ENCODE measurements at regions not wholly inside any gene's neighbourhood (a gene's known extent, or its start where the extent isn't known, plus 50 kb on each side); places are given as distances from the start of the nearest gene placed in this dataset.

- Histone ChIP-seq H3K36me3 (ENCODE audit: control insufficient read depth in 4 of 4, insufficient read depth in 3 of 4, low read depth in 1 of 4, low read length in 3 of 4) (no peaks in the 10 kb centered on the region), H3K9ac (ENCODE audit: low read depth in 1 of 2, low read length in 2 of 2) (no peak overlapping the region), H3K4me3 (ENCODE audit: low read depth in 1 of 3, low read length in 3 of 3) (no peak overlapping the region), H3K27me3 (ENCODE audit: control insufficient read depth in 4 of 4, insufficient read depth in 4 of 4, low read length in 3 of 4) (no peaks in the 10 kb centered on the region), H3K27ac (ENCODE audit: low read depth in 1 of 2, low read length in 2 of 2) (no peak overlapping the region), H3K4me1 (ENCODE audit: control insufficient read depth in 4 of 4, insufficient read depth in 4 of 4, low read length in 3 of 4) (no peaks in the 10 kb centered on the region), H3K9me3 (ENCODE audit: control insufficient read depth in 4 of 4, low read length in 3 of 4) (no peaks in the 10 kb centered on the region)
- no peak for DNase-seq (ENCODE audit: low spot score)
- TF ChIP-seq FOXA2 (IDR thresholded peaks at IDR 0.05), result no peak
- TF ChIP-seq RAD21 (IDR thresholded peaks at IDR 0.05), result peak in 1 of 2 donors; percentile 4
- no peak for TF ChIP-seq ATF3 (IDR thresholded peaks at IDR 0.05)
- TF ChIP-seq HNF4G (IDR thresholded peaks at IDR 0.05), result no peak
- no peak for TF ChIP-seq HNF4A (conservative IDR thresholded peaks at IDR 0.05)
- TF ChIP-seq NR2F2 (IDR thresholded peaks at IDR 0.05), result no peak
- no peak for TF ChIP-seq SP1 (IDR thresholded peaks at IDR 0.05)
Measured at GRCh38 chr5:71836084-71836483, 117.0 kb downstream of the CARTPT start.

GRCh38 chr5:71836559-71837112 lies 117.6 kb downstream of the CARTPT start:
- 88% methylated on average over 5 of the region's 5 CpGs for WGBS
- no peak for DNase-seq (ENCODE audit: low spot score)
- H3K36me3 ChIP-seq (ENCODE audit: control insufficient read depth in 4 of 4, insufficient read depth in 3 of 4, low read depth in 1 of 4, low read length in 3 of 4), result no peaks in the 10 kb centered on the region

More at GRCh38 chr5:71836559-71837112, 117.6 kb downstream of the CARTPT start:
- TF ChIP-seq, protein P1, sequence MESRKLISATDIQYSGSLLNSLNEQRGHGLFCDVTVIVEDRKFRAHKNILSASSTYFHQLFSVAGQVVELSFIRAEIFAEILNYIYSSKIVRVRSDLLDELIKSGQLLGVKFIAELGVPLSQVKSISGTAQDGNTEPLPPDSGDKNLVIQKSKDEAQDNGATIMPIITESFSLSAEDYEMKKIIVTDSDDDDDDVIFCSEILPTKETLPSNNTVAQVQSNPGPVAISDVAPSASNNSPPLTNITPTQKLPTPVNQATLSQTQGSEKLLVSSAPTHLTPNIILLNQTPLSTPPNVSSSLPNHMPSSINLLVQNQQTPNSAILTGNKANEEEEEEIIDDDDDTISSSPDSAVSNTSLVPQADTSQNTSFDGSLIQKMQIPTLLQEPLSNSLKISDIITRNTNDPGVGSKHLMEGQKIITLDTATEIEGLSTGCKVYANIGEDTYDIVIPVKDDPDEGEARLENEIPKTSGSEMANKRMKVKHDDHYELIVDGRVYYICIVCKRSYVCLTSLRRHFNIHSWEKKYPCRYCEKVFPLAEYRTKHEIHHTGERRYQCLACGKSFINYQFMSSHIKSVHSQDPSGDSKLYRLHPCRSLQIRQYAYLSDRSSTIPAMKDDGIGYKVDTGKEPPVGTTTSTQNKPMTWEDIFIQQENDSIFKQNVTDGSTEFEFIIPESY (IDR thresholded peaks at IDR 0.05), result no peak
- TF ChIP-seq SP1 (IDR thresholded peaks at IDR 0.05) (no peak), FOXA1 (IDR thresholded peaks at IDR 0.05) (no peak), GABPA (IDR thresholded peaks at IDR 0.05 in 1 of 2, conservative IDR thresholded peaks at IDR 0.05 in 1 of 2) (no peak), RAD21 (IDR thresholded peaks at IDR 0.05) (no peak), ATF3 (IDR thresholded peaks at IDR 0.05) (no peak), TAF1 (conservative IDR thresholded peaks at IDR 0.05) (no peak), MAX (IDR thresholded peaks at IDR 0.05) (no peak), EGR1 (IDR thresholded peaks at IDR 0.05; ENCODE audit: low read depth in 2 of 2) (no peak), HNF4G (IDR thresholded peaks at IDR 0.05) (no peak), FOXA2 (IDR thresholded peaks at IDR 0.05) (no peak), JUND (IDR thresholded peaks at IDR 0.05) (no peak), YY1 (IDR thresholded peaks at IDR 0.05) (no peak), RXRA (IDR thresholded peaks at IDR 0.05) (no peak), HNF4A (conservative IDR thresholded peaks at IDR 0.05) (no peak), CTCF (IDR thresholded peaks at IDR 0.05; ENCODE audit: low read depth, low read length, missing input control) (no peak), NR2F2 (IDR thresholded peaks at IDR 0.05) (no peak)
- TF ChIP-seq, protein P2, sequence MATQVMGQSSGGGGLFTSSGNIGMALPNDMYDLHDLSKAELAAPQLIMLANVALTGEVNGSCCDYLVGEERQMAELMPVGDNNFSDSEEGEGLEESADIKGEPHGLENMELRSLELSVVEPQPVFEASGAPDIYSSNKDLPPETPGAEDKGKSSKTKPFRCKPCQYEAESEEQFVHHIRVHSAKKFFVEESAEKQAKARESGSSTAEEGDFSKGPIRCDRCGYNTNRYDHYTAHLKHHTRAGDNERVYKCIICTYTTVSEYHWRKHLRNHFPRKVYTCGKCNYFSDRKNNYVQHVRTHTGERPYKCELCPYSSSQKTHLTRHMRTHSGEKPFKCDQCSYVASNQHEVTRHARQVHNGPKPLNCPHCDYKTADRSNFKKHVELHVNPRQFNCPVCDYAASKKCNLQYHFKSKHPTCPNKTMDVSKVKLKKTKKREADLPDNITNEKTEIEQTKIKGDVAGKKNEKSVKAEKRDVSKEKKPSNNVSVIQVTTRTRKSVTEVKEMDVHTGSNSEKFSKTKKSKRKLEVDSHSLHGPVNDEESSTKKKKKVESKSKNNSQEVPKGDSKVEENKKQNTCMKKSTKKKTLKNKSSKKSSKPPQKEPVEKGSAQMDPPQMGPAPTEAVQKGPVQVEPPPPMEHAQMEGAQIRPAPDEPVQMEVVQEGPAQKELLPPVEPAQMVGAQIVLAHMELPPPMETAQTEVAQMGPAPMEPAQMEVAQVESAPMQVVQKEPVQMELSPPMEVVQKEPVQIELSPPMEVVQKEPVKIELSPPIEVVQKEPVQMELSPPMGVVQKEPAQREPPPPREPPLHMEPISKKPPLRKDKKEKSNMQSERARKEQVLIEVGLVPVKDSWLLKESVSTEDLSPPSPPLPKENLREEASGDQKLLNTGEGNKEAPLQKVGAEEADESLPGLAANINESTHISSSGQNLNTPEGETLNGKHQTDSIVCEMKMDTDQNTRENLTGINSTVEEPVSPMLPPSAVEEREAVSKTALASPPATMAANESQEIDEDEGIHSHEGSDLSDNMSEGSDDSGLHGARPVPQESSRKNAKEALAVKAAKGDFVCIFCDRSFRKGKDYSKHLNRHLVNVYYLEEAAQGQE (IDR thresholded peaks at IDR 0.05), result no peak
- no peak overlapping the region for H3K4me3 ChIP-seq (ENCODE audit: low read depth in 1 of 3, low read length in 3 of 3)
- H3K9me3 ChIP-seq (ENCODE audit: control insufficient read depth in 4 of 4, low read length in 3 of 4), result no peaks in the 10 kb centered on the region
- H3K27me3 ChIP-seq (ENCODE audit: control insufficient read depth in 4 of 4, insufficient read depth in 4 of 4, low read length in 3 of 4), result no peaks in the 10 kb centered on the region
- no peaks in the 10 kb centered on the region for H3K4me1 ChIP-seq (ENCODE audit: control insufficient read depth in 4 of 4, insufficient read depth in 4 of 4, low read length in 3 of 4)
- H3K9ac ChIP-seq (ENCODE audit: low read depth in 1 of 2, low read length in 2 of 2), result no peak overlapping the region
- no peak overlapping the region for H3K27ac ChIP-seq (ENCODE audit: low read depth in 1 of 2, low read length in 2 of 2)
